Muscle of leg (tissue), 3 donors: ENCODE measurements at regions not wholly inside any gene's neighbourhood (a gene's known extent, or its start where the extent isn't known, plus 50 kb on each side); places are given as distances from the start of the nearest gene placed in this dataset.

Experiments
- DNase-seq: peaks from one replicate; pipeline ENCODE4 v3.0.0; 2013
- H3K27ac ChIP-seq: one replicate; pipeline ENCODE4 v1.5.1; 2013; ENCODE audit warnings: mild to moderate bottlenecking, low read length, control low read depth
- H3K27me3 ChIP-seq: one replicate; pipeline ENCODE4 v1.6.1; 2013; ENCODE audit warnings: low read length; ENCODE audit not compliant: control insufficient read depth, insufficient read depth
- H3K36me3 ChIP-seq: one replicate; pipeline ENCODE4 v1.6.1; 2013; ENCODE audit warnings: low read length; ENCODE audit not compliant: control insufficient read depth, insufficient read depth
- H3K4me1 ChIP-seq: one replicate; pipeline ENCODE4 v1.6.1; 2013; ENCODE audit warnings: low read length; ENCODE audit not compliant: control insufficient read depth, insufficient read depth
- H3K4me3 ChIP-seq: one replicate; pipeline ENCODE4 v1.5.1; 2013; ENCODE audit warnings: low read length, control low read depth
- H3K9me3 ChIP-seq: replicated peaks from 2 replicates; pipeline ENCODE4 v1.6.1; 2013; ENCODE audit warnings: low read depth, low read length; ENCODE audit not compliant: control insufficient read depth
- whole genome bisulfite sequencing: methylation state at CpG from one replicate; pipeline ENCODE4 v1.1.5; 2013; ENCODE audit warnings: missing lambda C conversion rate; ENCODE audit not compliant: insufficient coverage; 5-methylcytosine and 5-hydroxymethylcytosine counted together

DNA sequence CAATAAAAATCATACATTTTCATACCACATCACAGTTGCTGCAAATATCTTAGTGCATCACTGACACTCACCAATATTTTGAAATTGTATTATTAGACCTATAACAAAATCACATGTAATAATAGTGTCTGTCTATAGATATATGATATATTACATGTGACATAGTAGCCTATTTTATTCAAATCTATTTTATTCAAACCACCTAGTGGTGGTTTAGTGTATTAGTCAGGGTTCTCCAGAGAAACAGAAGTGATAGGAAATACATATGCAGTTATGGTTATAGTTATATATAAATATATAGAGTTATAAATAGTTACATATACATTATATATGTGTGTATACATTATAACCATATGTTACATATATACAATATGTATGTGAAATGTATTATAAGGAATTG is 366.5 kb upstream of the ARID1B start:
- Histone ChIP-seq H3K27me3 (no peaks in the 10 kb centered on the region), H3K36me3 (no peaks in the 10 kb centered on the region), H3K4me1 (no peaks in the 10 kb centered on the region), H3K4me3 (no peak overlapping the region), H3K27ac (no peak overlapping the region), H3K9me3 (peaks cover 5% of the 10 kb centered on the region)
- no peak for DNase-seq

DNA sequence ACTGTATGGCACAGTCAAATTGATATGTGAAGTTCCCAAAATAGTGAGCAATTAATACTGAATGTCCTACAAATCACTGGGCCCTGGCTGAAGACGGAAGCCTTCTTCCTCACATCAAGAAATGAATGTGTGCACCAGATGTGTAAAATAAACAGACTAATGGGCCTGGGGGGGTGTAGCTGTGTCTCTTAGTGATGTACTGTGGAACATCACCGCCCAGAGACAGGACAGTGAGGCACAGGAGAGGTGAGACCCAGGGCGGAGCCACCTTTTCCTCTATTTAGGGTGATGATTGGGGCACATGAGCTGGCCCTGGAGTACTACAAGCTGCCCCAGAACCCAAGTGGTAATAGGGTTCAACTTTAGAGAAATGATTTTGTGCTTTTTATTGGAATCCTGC is 368.5 kb upstream of the ARID1B start:
- Histone ChIP-seq H3K36me3 (no peaks in the 10 kb centered on the region), H3K4me1 (no peaks in the 10 kb centered on the region), H3K9me3 (peaks cover 5% of the 10 kb centered on the region), H3K27ac (no peak overlapping the region), H3K4me3 (no peak overlapping the region), H3K27me3 (no peaks in the 10 kb centered on the region)
- no peak for DNase-seq
- 57% methylated on average over 1 of the region's 3 CpGs for WGBS

DNA sequence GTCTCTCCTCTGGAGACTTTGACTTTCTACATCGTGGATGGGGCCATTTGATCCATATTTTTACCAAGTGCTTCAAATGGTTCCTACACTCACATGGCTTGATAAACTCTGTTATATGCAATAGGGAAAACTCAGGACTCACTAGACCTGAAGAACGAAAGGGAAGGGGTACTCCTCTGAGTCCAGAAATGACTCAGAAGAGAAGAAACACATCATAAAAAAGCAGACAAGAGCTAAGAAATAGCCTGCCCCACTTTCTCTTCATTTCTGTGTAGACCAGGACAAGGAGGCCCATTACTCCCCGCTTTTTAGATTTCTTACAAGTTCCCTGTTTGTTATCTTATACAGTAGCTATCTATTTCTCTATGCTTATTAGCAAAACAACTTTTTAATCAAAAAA is 369.8 kb upstream of the ARID1B start:
- H3K9me3 ChIP-seq: peaks cover 5% of the 10 kb centered on the region
- H3K36me3 ChIP-seq: no peaks in the 10 kb centered on the region
- no peak overlapping the region for H3K27ac ChIP-seq
- DNase-seq: no peak
- H3K27me3 ChIP-seq: no peaks in the 10 kb centered on the region
- WGBS: no CpG with 5 or more reads among the region's 3 CpGs
- H3K4me1 ChIP-seq: no peaks in the 10 kb centered on the region
- H3K4me3 ChIP-seq: no peak overlapping the region

DNA sequence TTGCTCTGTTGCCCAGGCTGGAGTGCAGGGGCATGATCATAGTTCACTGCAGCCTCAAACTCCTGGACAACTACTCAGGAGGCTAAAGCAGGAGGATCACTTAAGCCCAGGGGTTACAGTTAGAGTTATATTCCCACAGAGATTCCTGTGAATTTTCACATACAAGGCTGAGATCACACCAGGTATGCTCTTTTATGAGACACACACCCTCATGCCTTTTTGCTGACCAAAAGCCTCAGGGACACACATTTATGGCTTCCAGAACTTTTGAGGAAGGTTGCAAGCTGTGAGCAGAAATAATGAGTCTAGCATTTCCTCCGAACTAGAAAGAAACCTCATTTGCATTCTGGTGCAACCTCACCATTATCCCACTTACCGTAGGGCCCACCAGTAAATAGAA is 370.5 kb upstream of the ARID1B start:
- Histone ChIP-seq H3K4me1 (no peaks in the 10 kb centered on the region), H3K36me3 (no peaks in the 10 kb centered on the region), H3K9me3 (peaks cover 2% of the 10 kb centered on the region), H3K27me3 (no peaks in the 10 kb centered on the region), H3K4me3 (no peak overlapping the region), H3K27ac (no peak overlapping the region)
- DNase-seq: no peak
- no CpG with 5 or more reads among the region's 2 CpGs for WGBS

DNA sequence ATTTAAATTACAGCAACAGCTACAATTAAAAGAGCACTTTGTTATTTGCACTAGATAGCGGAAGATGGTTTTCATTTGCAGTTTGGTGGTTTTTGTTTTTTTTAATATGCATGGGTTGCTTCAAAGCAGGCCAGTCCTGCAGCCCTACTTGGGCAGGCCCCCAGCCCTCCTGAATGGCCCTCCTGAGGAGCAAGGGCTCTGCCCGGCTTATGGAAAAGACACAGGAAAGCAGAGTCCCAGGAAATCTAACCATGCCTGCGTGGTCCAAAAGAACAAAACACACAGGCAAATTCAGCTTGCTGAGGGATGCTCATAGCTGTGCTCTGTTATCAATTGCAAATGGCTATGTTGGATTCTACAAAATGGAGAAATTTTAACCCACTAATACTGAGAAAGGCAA is 371.1 kb upstream of the ARID1B start:
- DNase-seq: no peak
- no peak overlapping the region for H3K4me3 ChIP-seq
- no peaks in the 10 kb centered on the region for H3K9me3 ChIP-seq
- H3K27ac ChIP-seq: no peak overlapping the region
- H3K27me3 ChIP-seq: no peaks in the 10 kb centered on the region
- H3K36me3 ChIP-seq: no peaks in the 10 kb centered on the region
- WGBS: 58% methylated on average over 2 of the region's 3 CpGs
- H3K4me1 ChIP-seq: no peaks in the 10 kb centered on the region

DNA sequence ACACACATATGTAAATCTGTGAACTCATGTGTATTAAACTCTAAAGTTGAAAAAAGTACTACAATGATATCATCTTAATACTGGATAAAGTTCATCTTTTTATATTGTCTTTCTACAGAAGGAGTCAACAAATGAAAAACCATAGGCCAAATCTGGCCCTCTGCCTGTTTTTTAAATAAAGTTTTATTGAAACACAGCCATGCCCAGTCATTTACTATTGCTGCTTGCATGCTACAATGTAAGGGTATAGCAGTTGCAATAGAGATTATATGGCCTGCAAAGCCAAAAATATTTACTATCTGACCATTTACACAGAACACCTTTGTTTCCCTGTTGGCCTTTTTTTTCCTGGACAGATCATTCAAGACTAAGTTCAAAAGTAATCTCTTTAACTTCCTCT is 374.6 kb upstream of the ARID1B start:
- no peak overlapping the region for H3K27ac ChIP-seq
- DNase-seq: no peak
- H3K4me1 ChIP-seq: no peaks in the 10 kb centered on the region
- no peak overlapping the region for H3K4me3 ChIP-seq
- no peaks in the 10 kb centered on the region for H3K9me3 ChIP-seq
- H3K36me3 ChIP-seq: no peaks in the 10 kb centered on the region
- H3K27me3 ChIP-seq: no peaks in the 10 kb centered on the region

DNA sequence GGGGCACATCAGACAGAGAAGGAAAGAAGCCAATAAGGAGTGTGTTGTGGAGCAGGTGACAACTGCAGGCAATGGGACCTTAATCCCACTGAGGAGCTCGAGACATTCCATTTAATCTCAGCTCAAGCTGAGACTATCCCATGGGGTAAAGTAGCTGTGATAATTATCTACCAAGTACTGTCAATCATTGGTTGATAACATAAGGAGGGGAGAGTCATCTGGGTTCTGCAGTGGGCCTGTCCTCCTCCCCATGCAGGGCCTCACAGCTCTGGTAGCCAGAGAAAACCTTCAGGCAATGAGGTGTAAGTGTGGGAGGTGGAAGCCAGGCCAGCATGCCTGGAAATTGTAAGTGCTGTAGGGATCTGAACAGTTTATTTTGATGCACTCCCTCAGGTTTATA is 375.0 kb upstream of the ARID1B start:
- Histone ChIP-seq H3K4me1 (no peaks in the 10 kb centered on the region), H3K9me3 (no peaks in the 10 kb centered on the region), H3K4me3 (no peak overlapping the region), H3K27ac (no peak overlapping the region), H3K27me3 (peaks cover 3% of the 10 kb centered on the region), H3K36me3 (no peaks in the 10 kb centered on the region)
- DNase-seq: no peak
- WGBS: no CpG with 5 or more reads among the region's 1 CpG

DNA sequence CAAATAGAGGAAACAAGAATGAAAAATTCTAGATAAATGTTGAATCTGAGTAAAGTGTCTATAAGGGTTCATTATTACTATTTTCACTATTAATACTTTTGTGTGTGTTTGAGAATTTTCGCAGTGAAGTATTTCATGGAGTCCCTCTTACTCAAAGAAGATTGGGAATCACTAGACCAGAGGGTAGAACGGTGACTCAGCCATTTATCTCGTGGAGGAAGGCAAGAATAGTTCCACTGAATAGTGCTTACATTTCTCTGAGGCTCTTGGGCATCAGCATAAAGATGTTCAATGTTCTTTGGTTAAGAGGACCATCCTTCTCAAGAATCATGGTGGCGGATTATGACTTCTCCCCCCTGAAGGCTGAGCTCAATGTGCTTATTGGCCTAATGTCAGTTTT is 376.7 kb upstream of the ARID1B start:
- Histone ChIP-seq H3K4me3 (no peak overlapping the region), H3K36me3 (no peaks in the 10 kb centered on the region), H3K9me3 (no peaks in the 10 kb centered on the region), H3K27me3 (peaks cover 8% of the 10 kb centered on the region), H3K27ac (no peak overlapping the region), H3K4me1 (peaks cover 9% of the 10 kb centered on the region)
- 40% methylated on average over 1 of the region's 4 CpGs for WGBS
- no peak for DNase-seq

DNA sequence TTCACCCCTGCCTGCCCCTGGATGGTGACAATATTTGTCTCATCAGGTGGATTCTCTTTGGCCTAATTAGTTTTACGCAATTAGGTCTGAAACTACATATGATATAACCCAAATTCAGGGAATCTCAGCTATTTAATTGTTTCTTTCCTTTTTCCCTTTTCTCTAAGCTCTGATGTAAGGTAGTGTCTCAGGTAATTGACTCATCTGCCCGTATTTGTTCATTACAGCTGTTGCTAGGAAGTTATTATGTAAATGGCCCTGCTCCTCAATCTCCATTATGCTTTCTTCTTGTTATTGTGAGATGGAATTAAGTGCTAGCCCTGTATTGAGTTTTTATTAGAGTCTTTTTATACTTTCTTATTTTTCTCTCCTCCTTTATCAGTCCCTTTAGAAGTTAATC is 378.2 kb upstream of the ARID1B start:
- peaks cover 8% of the 10 kb centered on the region for H3K27me3 ChIP-seq
- peaks cover 9% of the 10 kb centered on the region for H3K4me1 ChIP-seq
- H3K36me3 ChIP-seq: no peaks in the 10 kb centered on the region
- WGBS: no CpG with 5 or more reads among the region's 2 CpGs
- no peaks in the 10 kb centered on the region for H3K9me3 ChIP-seq
- no peak overlapping the region for H3K4me3 ChIP-seq
- DNase-seq: no peak
- H3K27ac ChIP-seq: no peak overlapping the region

DNA sequence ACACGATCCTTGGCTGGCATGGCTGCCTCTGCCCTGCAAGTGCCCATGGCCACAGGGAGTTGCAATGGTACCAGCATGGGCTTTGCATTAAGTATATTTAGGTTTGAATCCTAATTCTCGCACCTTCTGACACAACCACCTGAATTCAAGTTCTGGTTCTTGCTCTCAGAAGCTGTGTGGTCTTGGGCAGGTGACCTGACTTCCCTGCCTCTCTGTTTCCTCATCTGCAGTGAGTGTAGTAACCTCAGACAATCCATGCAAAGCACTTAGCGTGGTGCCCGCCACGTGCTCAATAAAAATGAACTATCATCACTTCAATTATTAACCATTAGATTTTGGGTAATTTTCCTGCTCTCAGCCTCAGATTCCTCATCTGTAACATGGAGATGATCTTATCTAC is 378.8 kb upstream of the ARID1B start:
- H3K4me1 ChIP-seq: peaks cover 9% of the 10 kb centered on the region

DNA sequence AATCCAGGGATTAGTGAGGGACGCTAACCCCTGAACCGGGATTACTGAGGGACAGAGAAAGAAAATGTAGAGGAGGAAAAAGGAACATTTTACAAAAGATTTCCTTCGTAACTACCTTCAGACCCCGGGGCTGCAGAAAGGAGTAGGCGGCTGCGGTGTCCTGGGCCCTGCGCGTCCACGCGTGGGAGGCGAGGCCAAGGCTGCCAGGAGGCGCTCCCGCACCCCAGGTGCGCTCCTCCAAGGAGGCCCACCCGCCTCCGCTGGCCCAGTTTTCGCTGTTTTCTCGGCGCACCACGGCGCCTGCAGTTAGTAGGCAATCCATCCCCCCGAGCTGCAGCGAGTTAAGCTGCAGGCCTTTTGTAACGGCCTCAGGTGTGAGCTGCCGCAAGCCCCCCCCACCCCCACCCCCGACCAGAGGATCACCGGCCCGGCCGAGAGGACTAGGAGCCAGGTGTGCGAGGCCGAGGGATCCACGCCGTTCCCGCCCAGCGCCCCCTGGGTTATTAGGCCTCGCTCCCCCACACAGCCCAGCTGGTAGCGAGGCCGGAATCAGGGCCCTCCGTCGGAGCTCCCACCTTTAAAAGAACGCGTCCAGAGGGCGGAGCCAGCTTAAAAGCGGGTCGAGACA is 380.3 kb upstream of the ARID1B start:
- DNase-seq: no peak
- no peak overlapping the region for H3K4me3 ChIP-seq
- no peak overlapping the region for H3K27ac ChIP-seq
- no peaks in the 10 kb centered on the region for H3K9me3 ChIP-seq
- peaks cover 8% of the 10 kb centered on the region for H3K27me3 ChIP-seq
- H3K36me3 ChIP-seq: no peaks in the 10 kb centered on the region
- H3K4me1 ChIP-seq: peaks cover 9% of the 10 kb centered on the region
- 21% methylated on average over 27 of the region's 45 CpGs for WGBS

More for the DNA sequence above, 378.8 kb upstream of the ARID1B start:
- no peak overlapping the region for H3K27ac ChIP-seq
- no peak for DNase-seq
- 100% methylated on average over 1 of the region's 5 CpGs for WGBS
- no peaks in the 10 kb centered on the region for H3K36me3 ChIP-seq
- H3K9me3 ChIP-seq: no peaks in the 10 kb centered on the region
- H3K4me3 ChIP-seq: no peak overlapping the region
- H3K27me3 ChIP-seq: peaks cover 8% of the 10 kb centered on the region
